Vagina (tissue), 2 donors: ENCODE measurements at regions not wholly inside any gene's neighbourhood (a gene's known extent, or its start where the extent isn't known, plus 50 kb on each side); places are given as distances from the start of the nearest gene placed in this dataset.

Experiments used
- DNase-seq, 2 donors: peaks; one replicate each; pipeline ENCODE4 v3.0.0-alpha.2; 2017; ENCODE audit errors: extremely low spot score in 2 of 2
- H3K27ac ChIP-seq: fragments of 200-600 bp; sonication (generic); one replicate; pipeline ENCODE4 v1.5.1; 2019
- H3K27me3 ChIP-seq: fragments of 200-600 bp; sonication (generic); one replicate; pipeline ENCODE4 v1.5.1; 2019
- H3K36me3 ChIP-seq, 2 donors: fragments of 200-600 bp; sonication (generic); one replicate each; pipeline ENCODE4 v1.5.1; 2017 to 2019
- H3K4me1 ChIP-seq: fragments of 200-600 bp; sonication (generic); one replicate; pipeline ENCODE4 v1.5.1; 2019
- H3K4me3 ChIP-seq, 2 donors: fragments of 200-600 bp; sonication (generic); 1 replicate in 1 of 2; 2 replicates in 1 of 2; pipeline ENCODE4 v1.5.1; 2016 to 2019
- H3K9me3 ChIP-seq: fragments of 200-600 bp; sonication (generic); one replicate; pipeline ENCODE4 v1.5.1; 2019
- CTCF ChIP-seq, 3 experiments: fragments of 450-650 bp in 2 of 3; fragments of 200-600 bp in 1 of 3; sonication (generic) in 1 of 3; IDR thresholded peaks; one replicate each; pipeline ENCODE4 v1.5.1; 2017 to 2019; ENCODE audit warnings: antibody characterized with exemption in 3 of 3, mild to moderate bottlenecking in 2 of 3, moderate library complexity in 2 of 3
- POLR2A ChIP-seq, 2 donors: fragments of 450-650 bp; IDR thresholded peaks; one replicate each; pipeline ENCODE4 v1.6.1; 2017; ENCODE audit warnings: antibody characterized with exemption in 2 of 2, mild to moderate bottlenecking in 2 of 2, moderate library complexity in 2 of 2
- POLR2AphosphoS5 ChIP-seq, 2 donors: sonication (generic); formaldehyde crosslinking; IDR thresholded peaks; one replicate each; pipeline ENCODE4 v1.9.0; 2017; ENCODE audit warnings: antibody characterized with exemption in 2 of 2, mild to moderate bottlenecking in 2 of 2, low read depth in 1 of 2; ENCODE audit not compliant: insufficient read depth in 1 of 2
- intact Hi-C: fragments of 100-400 bp; cut with DNase I; formaldehyde crosslinking; loops from one replicate; pipeline ENCODE4 v1.15.1; 2023

GRCh38 chr7:42511027-42511426 is 274.0 kb upstream of the GLI3 start:
- DNase-seq = no peak
- intact Hi-C loops = no loop called here

GRCh38 chr7:42506097-42506496 is 269.1 kb upstream of the GLI3 start:
- no peak overlapping the region for H3K27ac ChIP-seq
- TF ChIP-seq CTCF (IDR thresholded peaks at IDR 0.05) = no peak
- no peak for TF ChIP-seq POLR2A (IDR thresholded peaks at IDR 0.05)
- TF ChIP-seq POLR2AphosphoS5 (IDR thresholded peaks at IDR 0.05; ENCODE audit: insufficient read depth in 1 of 2, low read depth in 1 of 2) = no peak
- intact Hi-C loops = no loop called here

More at GRCh38 chr7:42511027-42511426, 274.0 kb upstream of the GLI3 start:
- Histone ChIP-seq H3K36me3 (no peaks in the 10 kb centered on the region), H3K27me3 (no peaks in the 10 kb centered on the region), H3K9me3 (no peaks in the 10 kb centered on the region), H3K4me1 (no peaks in the 10 kb centered on the region), H3K4me3 (no peak overlapping the region), H3K27ac (no peak overlapping the region)
- TF ChIP-seq CTCF (IDR thresholded peaks at IDR 0.05) (no peak), POLR2AphosphoS5 (IDR thresholded peaks at IDR 0.05; ENCODE audit: insufficient read depth in 1 of 2, low read depth in 1 of 2) (no peak), POLR2A (IDR thresholded peaks at IDR 0.05) (no peak)

GRCh38 chr7:42502022-42502421 is 265.0 kb upstream of the GLI3 start:
- intact Hi-C loops = no loop called here
- no peak for DNase-seq
- H3K27me3 ChIP-seq = no peaks in the 10 kb centered on the region
- H3K36me3 ChIP-seq = no peaks in the 10 kb centered on the region
- TF ChIP-seq CTCF (IDR thresholded peaks at IDR 0.05) = no peak
- no peak for TF ChIP-seq POLR2A (IDR thresholded peaks at IDR 0.05)
- no peak for TF ChIP-seq POLR2AphosphoS5 (IDR thresholded peaks at IDR 0.05; ENCODE audit: insufficient read depth in 1 of 2, low read depth in 1 of 2)
- no peak overlapping the region for H3K27ac ChIP-seq
- no peaks in the 10 kb centered on the region for H3K4me1 ChIP-seq
- no peaks in the 10 kb centered on the region for H3K9me3 ChIP-seq
- no peak overlapping the region for H3K4me3 ChIP-seq

More at GRCh38 chr7:42506097-42506496, 269.1 kb upstream of the GLI3 start:
- no peaks in the 10 kb centered on the region for H3K9me3 ChIP-seq
- DNase-seq = no peak
- no peaks in the 10 kb centered on the region for H3K27me3 ChIP-seq
- no peaks in the 10 kb centered on the region for H3K4me1 ChIP-seq
- H3K36me3 ChIP-seq = no peaks in the 10 kb centered on the region
- no peak overlapping the region for H3K4me3 ChIP-seq

GRCh38 chr7:42495256-42495655 is 258.2 kb upstream of the GLI3 start:
- no peak overlapping the region for H3K27ac ChIP-seq
- intact Hi-C loops = loop anchor here (5.0 kb wide), 1 partner anchor 287 kb away; no protein-coding TSS in a partner anchor
- TF ChIP-seq POLR2AphosphoS5 (IDR thresholded peaks at IDR 0.05; ENCODE audit: insufficient read depth in 1 of 2, low read depth in 1 of 2) (no peak), CTCF (IDR thresholded peaks at IDR 0.05) (no peak), POLR2A (IDR thresholded peaks at IDR 0.05) (no peak)
- DNase-seq = no peak
- no peaks in the 10 kb centered on the region for H3K27me3 ChIP-seq
- H3K9me3 ChIP-seq = no peaks in the 10 kb centered on the region
- peaks cover 16% of the 10 kb centered on the region for H3K4me1 ChIP-seq
- no peaks in the 10 kb centered on the region for H3K36me3 ChIP-seq
- no peak overlapping the region for H3K4me3 ChIP-seq

- no peak overlapping the region for H3K4me3 ChIP-seq
- H3K36me3 ChIP-seq = no peaks in the 10 kb centered on the region
- no peaks in the 10 kb centered on the region for H3K27me3 ChIP-seq
- no peak for DNase-seq
- peak overlapping the region; percentile 56 for H3K27ac ChIP-seq
- peaks cover 16% of the 10 kb centered on the region for H3K4me1 ChIP-seq
- no peaks in the 10 kb centered on the region for H3K9me3 ChIP-seq
- TF ChIP-seq POLR2AphosphoS5 (IDR thresholded peaks at IDR 0.05; ENCODE audit: insufficient read depth in 1 of 2, low read depth in 1 of 2) (no peak), CTCF (IDR thresholded peaks at IDR 0.05) (no peak), POLR2A (IDR thresholded peaks at IDR 0.05) (no peak)
- intact Hi-C loops = loop anchor here (5.0 kb wide), 1 partner anchor 288 kb away; no protein-coding TSS in a partner anchor
These were observed 257.7 kb upstream of the GLI3 start for GRCh38 chr7:42494736-42495135.
